OCI-M1 (cell line): ENCODE measurements at regions not wholly inside any gene's neighbourhood (a gene's known extent, or its start where the extent isn't known, plus 50 kb on each side); places are given as distances from the start of the nearest gene placed in this dataset.

Experiments
- DNase-seq: peaks from one replicate; lab custom pipeline; 2025; lab: John Stamatoyannopoulos, UW

DNA sequence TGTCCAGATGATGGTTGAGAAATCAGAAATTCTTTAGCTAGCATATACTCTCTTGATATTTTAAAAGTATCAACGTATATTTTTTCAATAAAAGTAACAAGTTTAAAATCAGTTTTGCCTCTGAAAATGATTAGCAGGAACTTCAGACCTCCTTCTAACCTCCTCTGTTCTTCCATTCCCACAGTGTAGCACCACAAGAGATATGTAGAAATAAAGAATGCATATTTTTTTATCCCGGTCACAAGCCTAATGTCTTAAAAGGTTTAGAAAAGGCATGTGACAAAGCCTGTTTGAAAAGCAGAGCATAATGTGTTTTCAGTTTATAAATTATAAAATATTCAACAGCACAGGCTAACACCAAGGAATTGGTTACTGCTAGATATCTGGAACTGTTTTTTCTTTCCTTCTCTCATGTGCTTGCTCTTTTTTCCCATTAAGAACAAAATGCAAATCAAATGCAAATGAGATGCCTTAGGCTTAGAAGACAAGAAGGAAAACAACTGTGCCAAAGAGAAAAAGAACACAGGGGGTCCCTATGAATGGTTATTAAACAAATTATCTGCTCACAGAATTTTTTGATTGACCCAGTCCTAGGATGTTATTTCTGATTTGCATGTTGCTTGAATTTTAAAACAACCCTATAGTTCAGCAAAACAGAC is 351.7 kb upstream of the FAM241A start:
- DNase-seq: no peak

- DNase-seq: no peak
Observed at GRCh38 chr4:111797455-111798163, 347.6 kb upstream of the FAM241A start.

- peak; percentile 18 for DNase-seq
Observed at GRCh38 chr4:111798840-111799239, 346.4 kb upstream of the FAM241A start.

GRCh38 chr4:111800551-111800950 is 344.7 kb upstream of the FAM241A start:
- DNase-seq: no peak

GRCh38 chr4:111802191-111802590 is 343.1 kb upstream of the FAM241A start:
- DNase-seq: no peak

- DNase-seq: peak; percentile 60
Observed at GRCh38 chr4:111806331-111806730, 338.9 kb upstream of the FAM241A start.

- no peak for DNase-seq
Observed at GRCh38 chr4:111807576-111807975, 337.7 kb upstream of the FAM241A start.

GRCh38 chr4:111808174-111808573 is 337.1 kb upstream of the FAM241A start:
- DNase-seq: no peak

- DNase-seq: no peak
Observed at GRCh38 chr4:111811661-111812060, 333.6 kb upstream of the FAM241A start.

GRCh38 chr4:111812114-111812513 is 333.1 kb upstream of the FAM241A start:
- no peak for DNase-seq

- DNase-seq: no peak
Observed at GRCh38 chr4:111812760-111813159, 332.5 kb upstream of the FAM241A start.

GRCh38 chr4:111813555-111814140 is 331.6 kb upstream of the FAM241A start:
- DNase-seq: no peak

DNA sequence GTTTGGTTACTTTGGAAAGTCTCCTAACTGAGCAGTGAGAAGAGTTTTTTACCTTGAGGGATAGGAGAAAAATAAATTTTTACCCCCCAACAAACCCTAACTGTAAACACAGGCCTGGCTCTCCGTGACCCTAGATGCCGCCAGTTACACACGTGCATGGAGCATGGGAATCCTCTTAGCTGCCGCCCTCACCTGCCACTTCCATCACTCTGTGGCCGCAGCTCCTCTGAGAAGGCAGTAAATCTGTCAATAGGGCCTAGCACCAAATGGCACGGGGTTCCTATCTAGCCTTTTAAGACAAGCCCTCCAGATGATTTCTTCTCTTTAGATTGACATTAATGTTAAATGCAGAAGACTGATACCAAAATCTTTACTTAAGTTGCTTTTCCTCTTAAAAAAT is 330.3 kb upstream of the FAM241A start:
- DNase-seq: no peak

GRCh38 chr4:111821342-111821741 is 323.9 kb upstream of the FAM241A start:
- no peak for DNase-seq

DNA sequence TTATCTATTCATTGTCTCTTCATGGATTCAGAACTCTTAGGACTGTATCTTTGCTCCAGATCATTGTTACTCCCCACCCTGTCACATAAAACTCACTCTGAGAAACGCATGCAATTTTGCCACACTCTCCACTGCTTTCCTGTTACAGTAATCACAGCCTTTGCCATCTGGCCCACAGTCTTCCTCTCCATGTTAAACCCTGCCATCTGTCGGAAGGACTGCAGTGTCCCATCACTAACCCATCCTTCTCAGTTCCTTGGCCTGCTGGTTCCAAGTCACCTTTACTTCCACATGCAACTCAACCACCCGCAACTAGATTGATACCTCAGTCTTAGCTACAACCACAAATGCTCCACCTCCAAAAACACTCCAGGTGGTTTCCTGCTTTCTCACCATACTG is 308.7 kb upstream of the FAM241A start:
- DNase-seq: no peak

DNA sequence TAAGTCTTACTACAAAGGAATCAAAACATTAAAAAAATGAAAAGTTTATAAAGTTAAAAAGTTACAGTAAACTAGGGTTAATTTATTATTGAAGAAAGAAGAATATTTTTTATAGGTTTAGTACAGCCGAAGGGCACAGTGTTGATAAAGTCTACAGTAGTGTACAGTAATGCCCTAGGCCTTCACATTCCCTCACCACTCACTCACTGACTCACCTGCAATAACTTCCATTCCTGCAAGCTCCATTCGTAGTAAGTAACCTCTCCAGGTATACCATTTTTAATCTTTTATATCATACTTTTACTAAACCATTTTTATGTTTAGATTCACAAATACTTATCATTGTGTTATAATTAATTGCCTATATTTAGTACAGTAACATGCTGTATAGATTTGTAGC is 307.5 kb upstream of the FAM241A start:
- DNase-seq: no peak

- DNase-seq: no peak
Observed at GRCh38 chr4:111838406-111838930, 306.8 kb upstream of the FAM241A start.

GRCh38 chr4:111839141-111839540 is 306.1 kb upstream of the FAM241A start:
- no peak for DNase-seq

GRCh38 chr4:111842336-111842735 is 302.9 kb upstream of the FAM241A start:
- DNase-seq: no peak

DNA sequence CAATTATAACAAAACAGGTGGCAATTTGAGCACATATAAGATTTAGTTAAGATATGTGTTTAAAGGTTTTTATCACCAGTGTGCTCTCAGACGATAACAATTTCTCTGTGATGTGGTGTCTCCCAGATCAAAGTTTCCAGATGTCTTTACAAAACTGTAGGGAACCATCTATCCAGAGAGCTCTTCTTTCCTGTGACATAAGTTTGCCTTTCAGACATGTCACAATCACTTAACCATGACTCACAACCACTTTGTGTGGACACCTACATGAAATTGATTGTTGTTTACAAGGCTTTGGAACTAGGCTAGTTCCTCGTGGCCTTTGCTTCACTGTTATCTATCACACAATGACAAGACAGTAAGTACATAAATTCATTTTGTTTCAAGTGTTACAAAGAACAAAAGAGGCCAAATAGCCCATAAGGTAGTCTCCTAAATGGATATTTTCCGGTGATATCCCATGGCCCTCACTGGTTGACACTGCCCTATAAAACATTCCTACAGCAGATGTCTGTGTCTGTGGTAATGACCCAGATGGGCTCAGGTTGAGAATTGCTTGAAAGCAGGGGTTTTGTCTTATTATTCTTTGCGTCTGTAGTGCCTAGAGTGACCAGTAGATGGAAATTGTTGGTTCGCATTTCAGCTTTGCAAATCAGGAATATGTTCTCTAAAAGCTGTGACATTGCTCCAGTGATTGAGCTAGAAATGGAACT is 297.8 kb upstream of the FAM241A start:
- peak; percentile 45 for DNase-seq

DNA sequence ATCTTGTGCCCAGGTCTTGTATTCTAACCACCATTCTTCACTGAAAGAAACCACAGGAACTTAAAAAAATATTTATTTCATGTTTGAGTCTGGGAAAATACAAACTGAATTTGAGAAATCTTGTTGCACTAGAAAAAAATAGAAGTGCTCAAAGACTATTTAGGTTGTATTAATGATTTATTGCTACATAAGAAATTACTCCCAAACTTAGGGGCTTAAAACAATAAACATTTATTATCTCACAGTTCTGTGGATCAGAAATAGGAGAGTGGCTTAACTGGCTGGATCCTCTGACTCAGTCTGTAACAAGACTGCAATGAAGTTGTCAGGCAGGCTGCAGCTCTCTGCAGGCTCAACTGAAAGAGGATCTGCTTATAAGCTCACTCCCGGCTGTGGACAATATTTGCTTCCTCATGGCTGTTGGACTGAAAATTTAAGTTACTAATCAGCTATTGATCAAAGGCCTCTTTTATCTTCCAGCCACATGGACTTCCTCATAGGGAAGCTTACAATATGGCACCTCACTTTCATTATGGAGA is 295.4 kb upstream of the FAM241A start:
- DNase-seq: peak; percentile 33

- peak; percentile 65 for DNase-seq
Observed at GRCh38 chr4:111854494-111855087, 290.7 kb upstream of the FAM241A start.
